K562 (cell line): ENCODE measurements at regions not wholly inside any gene's neighbourhood (a gene's known extent, or its start where the extent isn't known, plus 50 kb on each side); places are given as distances from the start of the nearest gene placed in this dataset.

Experiments used
- ATAC-seq: fragments of 200-7000 bp; cut with Tn5 transposase; 3 replicates; pipeline ENCODE4 v1.9.1; 2020; ENCODE audit warnings: moderate library complexity
- BruUV-seq: library from RNA; stranded (reverse); fragments of 400-500 nt; replicated peaks from 2 replicates; lab custom pipeline; 2021; lab: Mats Ljungman, UMichigan
- CTCF ChIA-PET: fragments of 300-600 bp; formaldehyde crosslinking; extraction: SDS; loops from one replicate; lab custom pipeline; 2021; ENCODE audit warnings: low intra/inter-chr PET ratio; lab: Yijun Ruan, JAX
- POLR2A ChIA-PET: fragments of 300-600, 350-650 bp; sonication (Branson Sonifier 250); formaldehyde crosslinking; extraction: SDS; loops from one replicate; lab custom pipeline; 2021; ENCODE audit warnings: antibody characterized with exemption, inconsistent platforms; lab: Yijun Ruan, JAX
- DNase-seq, 4 experiments: peaks; one replicate each; pipeline versions ENCODE4 v3.0.0 to v3.0.0-alpha.2; 2011 to 2018; ENCODE audit warnings: low spot score in 3 of 4, mixed read lengths in 3 of 4; ENCODE audit errors: extremely low read depth in 1 of 4
- FAIRE-seq: peaks from 2 replicates; lab custom pipeline; 2011; peaks lifted over from hg19 to GRCh38; lab: Jason Lieb, UNC
- H2AFZ ChIP-seq: 2 replicates; pipeline ENCODE4 v1.6.0; 2011; ENCODE audit warnings: low read depth, low read length, control low read depth, inconsistent platforms
- H3K27ac ChIP-seq: fragments of 200-600 bp; 3 replicates; pipeline ENCODE4 v1.8.0; 2011; ENCODE audit warnings: low read depth, mild to moderate bottlenecking, control low read depth, inconsistent platforms, low read length, moderate library complexity, mixed read lengths; ENCODE audit errors: extremely low read depth
- H3K27me3 ChIP-seq, 2 experiments: fragments of 300-600 bp in 1 of 2; 2 replicates in 1 of 2; 3 replicates in 1 of 2; pipeline versions ENCODE4 v1.6.0 to v1.8.0; 2011; ENCODE audit warnings: inconsistent platforms in 2 of 2, low read length in 2 of 2, mild to moderate bottlenecking in 1 of 2, mixed read lengths in 1 of 2, moderate library complexity in 1 of 2; ENCODE audit not compliant: control insufficient read depth in 2 of 2, insufficient read depth in 2 of 2
- H3K36me3 ChIP-seq: fragments of 300-600 bp; 3 replicates; pipeline ENCODE4 v1.8.0; 2011; ENCODE audit warnings: mild to moderate bottlenecking, low read length, inconsistent platforms; ENCODE audit not compliant: control insufficient read depth, insufficient read depth
- H3K4me1 ChIP-seq, 2 experiments: fragments of 200-600 bp in 1 of 2; replicated peaks in 1 of 2; 2 replicates in 1 of 2; 3 replicates in 1 of 2; pipeline versions ENCODE4 v1.5.1 to v1.8.0; 2011; ENCODE audit warnings: inconsistent platforms in 2 of 2, low read length in 2 of 2, mild to moderate bottlenecking in 1 of 2, mixed read lengths in 1 of 2, moderate library complexity in 1 of 2; ENCODE audit not compliant: control insufficient read depth in 2 of 2, insufficient read depth in 2 of 2
- H3K4me2 ChIP-seq: 2 replicates; pipeline ENCODE4 v1.6.1; 2011; ENCODE audit warnings: low read length, control low read depth, inconsistent platforms, mixed read lengths; ENCODE audit not compliant: insufficient read depth
- H3K4me3 ChIP-seq: fragments of 200-600 bp; sonication (generic), shearing (Covaris generic); 2 replicates; pipeline ENCODE4 v1.5.1; 2016; ENCODE audit warnings: control low read depth, inconsistent platforms
- H3K79me2 ChIP-seq: fragments of 200-600 bp; 3 replicates; pipeline ENCODE4 v1.8.0; 2011; ENCODE audit warnings: low read length, inconsistent platforms; ENCODE audit not compliant: control insufficient read depth, insufficient read depth
- H3K9ac ChIP-seq, 2 experiments: 2 replicates each; pipeline versions ENCODE4 v1.6.0 to v1.6.1; 2011; ENCODE audit warnings: low read depth in 2 of 2, low read length in 2 of 2, control low read depth in 1 of 2, inconsistent platforms in 1 of 2, mild to moderate bottlenecking in 1 of 2, mixed read lengths in 1 of 2; ENCODE audit not compliant: insufficient read depth in 1 of 2
- H3K9me1 ChIP-seq: one replicate; pipeline ENCODE4 v1.6.0; 2011; ENCODE audit warnings: inconsistent platforms, mild to moderate bottlenecking, low read length, moderate library complexity; ENCODE audit not compliant: control insufficient read depth, insufficient read depth
- H3K9me3 ChIP-seq: replicated peaks from 2 replicates; pipeline ENCODE4 v1.5.1; 2011; ENCODE audit warnings: low read depth, low read length, inconsistent platforms; ENCODE audit not compliant: control insufficient read depth, insufficient read depth
- H4K20me1 ChIP-seq: replicated peaks from 2 replicates; pipeline ENCODE4 v1.6.1; 2011; ENCODE audit warnings: low read length, inconsistent platforms, mixed read lengths; ENCODE audit not compliant: control insufficient read depth, insufficient read depth
- BCLAF1 ChIP-seq, 2 experiments: fragments of 450-650 bp in 1 of 2; IDR thresholded peaks; 2 replicates each; pipeline ENCODE4 v1.6.1; 2011 to 2017; ENCODE audit warnings: low read depth in 2 of 2, antibody characterized with exemption in 1 of 2, borderline replicate concordance in 1 of 2, low read length in 1 of 2, mild to moderate bottlenecking in 1 of 2, mixed read lengths in 1 of 2; ENCODE audit not compliant: control insufficient read depth in 1 of 2
- E2F1 ChIP-seq: sonication (generic); formaldehyde crosslinking; IDR thresholded peaks from 2 replicates; pipeline ENCODE4 v1.8.1; 2023; ENCODE audit warnings: mild to moderate bottlenecking, missing genetic modification reagents, moderate library complexity
- KDM2B ChIP-seq: fragments of 250-450 bp; sonication (Bioruptor Pico); IDR thresholded peaks from 2 replicates; pipeline ENCODE4 v1.8.0; 2021; ENCODE audit warnings: mild to moderate bottlenecking, moderate library complexity
- MAFF ChIP-seq: IDR thresholded peaks from 2 replicates; pipeline ENCODE4 v1.6.1; 2012; ENCODE audit warnings: low read length, improper control_type of control experiment
- MCM3 ChIP-seq: fragments of 450-650 bp; IDR thresholded peaks from 2 replicates; pipeline ENCODE4 v1.6.1; 2016
- NCOR1 ChIP-seq: fragments of 450-650 bp; IDR thresholded peaks from 2 replicates; pipeline ENCODE4 v1.6.1; 2016; ENCODE audit warnings: mild to moderate bottlenecking, moderate library complexity
- ZBTB7A ChIP-seq: IDR thresholded peaks from 2 replicates; pipeline ENCODE4 v1.6.1; 2011; ENCODE audit warnings: low read depth, mild to moderate bottlenecking, low read length, moderate library complexity, borderline replicate concordance; ENCODE audit not compliant: control insufficient read depth
- ZNF12 ChIP-seq: sonication (generic); formaldehyde crosslinking; IDR thresholded peaks from 2 replicates; pipeline ENCODE4 v1.4.0; 2020; ENCODE audit warnings: mild to moderate bottlenecking, missing genetic modification reagents
- ZNF699 ChIP-seq: fragments of 250-450 bp; sonication (Bioruptor Pico); IDR thresholded peaks from 2 replicates; pipeline ENCODE4 v1.8.0; 2021; ENCODE audit warnings: mild to moderate bottlenecking, moderate library complexity; ENCODE audit not compliant: insufficient replicate concordance
- in situ Hi-C: fragments of 300-500 bp; cut with MboI; formaldehyde crosslinking; loops from 4 replicates; pipeline ENCODE4 v1.15.0; 2018; ENCODE audit warnings: inconsistent platforms, mixed read lengths
- intact Hi-C: fragments of 100-400 bp; cut with micrococcal nuclease; formaldehyde crosslinking; loops from 2 replicates; pipeline ENCODE4 v1.14.2; 2022

- Histone ChIP-seq H3K4me2 (no peak overlapping the region), H3K27ac (no peak overlapping the region), H3K9me3 (no peaks in the 10 kb centered on the region), H4K20me1 (no peaks in the 10 kb centered on the region), H3K9me1 (no peaks in the 10 kb centered on the region), H3K4me3 (no peak overlapping the region), H3K79me2 (no peaks in the 10 kb centered on the region), H3K9ac (no peak overlapping the region), H2AFZ (no peak overlapping the region), H3K27me3 (no peaks in the 10 kb centered on the region), H3K4me1 (no peaks in the 10 kb centered on the region), H3K36me3 (no peaks in the 10 kb centered on the region)
- intact Hi-C loops = no loop called here
- no TSS peak for BruUV-seq
- FAIRE-seq (no peak), ATAC-seq (no peak), DNase-seq (no peak)
- CTCF ChIA-PET = no interaction called here
- POLR2A ChIA-PET = no interaction called here
- TF ChIP-seq MAFF = peak; percentile 10; the same call in 1 of the 2 replicates
- TF ChIP-seq ZNF699 (CRISPR knock-in tag) = no peak
- TF ChIP-seq KDM2B (CRISPR knock-in tag) = no peak
- no peak for TF ChIP-seq E2F1 (CRISPR knock-in tag)
- no peak for TF ChIP-seq BCLAF1 (IDR thresholded peaks at IDR 0.05; ENCODE audit: borderline replicate concordance in 1 of 2, control insufficient read depth in 1 of 2, low read depth in 2 of 2, low read length in 1 of 2)
- no peak for TF ChIP-seq ZNF12 (CRISPR knock-in tag)
- no peak for TF ChIP-seq ZBTB7A
- TF ChIP-seq NCOR1 = no peak
- no peak for TF ChIP-seq MCM3
- in situ Hi-C loops = no loop called here
Observed at GRCh38 chr5:45179686-45180085, 370.9 kb downstream of the MRPS30 start.
